Endothelial cell of umbilical vein (primary cell): ENCODE measurements at regions not wholly inside any gene's neighbourhood (a gene's known extent, or its start where the extent isn't known, plus 50 kb on each side); places are given as distances from the start of the nearest gene placed in this dataset.

Experiments
- CTCF ChIP-seq, 2 donors: IDR thresholded peaks; 1 replicate in 1 of 2; 2 replicates in 1 of 2; pipeline ENCODE4 v1.5.1; 2011; ENCODE audit warnings: low read length in 2 of 2, mild to moderate bottlenecking in 2 of 2, moderate library complexity in 2 of 2, control low read depth in 1 of 2, inconsistent platforms in 1 of 2, low read depth in 1 of 2; ENCODE audit not compliant: insufficient read depth in 1 of 2; ENCODE audit errors: extremely low read depth in 1 of 2
- EZH2 ChIP-seq: IDR thresholded peaks from 2 replicates; pipeline ENCODE4 v1.6.1; 2012; ENCODE audit warnings: borderline replicate concordance, low read depth, mild to moderate bottlenecking, moderate library complexity, low read length, inconsistent platforms; ENCODE audit not compliant: severe bottlenecking
- FOS ChIP-seq: IDR thresholded peaks from 2 replicates; pipeline ENCODE4 v1.6.1; 2011; ENCODE audit warnings: mild to moderate bottlenecking, low read length, moderate library complexity, borderline replicate concordance; ENCODE audit not compliant: insufficient read depth
- JUN ChIP-seq: IDR thresholded peaks from 2 replicates; pipeline ENCODE4 v1.6.1; 2011; ENCODE audit warnings: borderline replicate concordance, low read depth; ENCODE audit not compliant: insufficient read length, insufficient read depth
- MAX ChIP-seq: IDR thresholded peaks from 2 replicates; pipeline ENCODE4 v1.6.1; 2011; ENCODE audit not compliant: insufficient read depth, insufficient read length
- MYC ChIP-seq: IDR thresholded peaks from one replicate; pipeline ENCODE4 v1.6.1; 2011; ENCODE audit warnings: mild to moderate bottlenecking, low read depth, low read length
- POLR2A ChIP-seq: IDR thresholded peaks from 2 replicates; pipeline ENCODE4 v1.6.1; 2012; ENCODE audit warnings: low read depth, mild to moderate bottlenecking, control low read depth, low read length
- POLR2AphosphoS5 ChIP-seq: IDR thresholded peaks from 2 replicates; pipeline ENCODE4 v1.6.1; 2012; ENCODE audit warnings: low read depth, mild to moderate bottlenecking, control low read depth, low read length, moderate library complexity; ENCODE audit not compliant: insufficient read depth

GRCh38 chr14:39861696-39862095 lies 429.5 kb upstream of the FBXO33 start:
- TF ChIP-seq CTCF (IDR thresholded peaks at IDR 0.05; ENCODE audit: extremely low read depth in 1 of 2, insufficient read depth in 1 of 2, low read depth in 1 of 2, low read length in 2 of 2) (no peak), POLR2AphosphoS5 (no peak), EZH2 (no peak), POLR2A (no peak), MYC (no peak), MAX (no peak), JUN (no peak), FOS (no peak)
